ENCODE measurements at regions not wholly inside any gene's neighbourhood (a gene's known extent, or its start where the extent isn't known, plus 50 kb on each side); places are given as distances from the start of the nearest gene placed in this dataset.

DNA sequence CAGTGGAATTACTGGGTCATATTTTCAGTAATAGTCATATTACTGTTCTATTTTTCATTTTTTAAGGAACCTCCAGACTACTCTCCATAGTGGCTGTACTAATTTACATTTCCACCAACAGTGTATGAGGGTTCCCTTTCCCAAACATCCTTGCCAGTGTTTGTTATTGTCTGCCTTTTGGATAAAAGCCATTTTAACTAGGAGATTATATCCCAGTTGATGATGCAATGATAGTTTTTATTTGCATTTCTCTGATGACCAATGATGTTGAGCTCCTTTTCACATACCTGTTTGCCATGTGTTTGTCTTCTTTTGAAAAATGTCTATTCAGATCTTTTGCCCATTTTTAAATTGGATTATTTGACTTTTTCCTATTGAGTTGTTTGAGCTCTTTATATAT is 410.8 kb downstream of the TTLL7 start:
- H3K4me3 Mint-ChIP-seq, result no peak overlapping the region
- H3K27ac Mint-ChIP-seq, result no peak overlapping the region
- intact Hi-C loops (cut with DNase I, micrococcal nuclease), result no loop called here
- POLR2A ChIA-PET, result no interaction called here
- H3K36me3 Mint-ChIP-seq (ENCODE audit: low read depth), result no peaks in the 10 kb centered on the region
- peaks cover 20% of the 10 kb centered on the region for H3K4me1 Mint-ChIP-seq (ENCODE audit: low read depth)
- DNase-seq, result no peak
- CTCF ChIA-PET, result no interaction called here
- H3K27ac ChIP-seq (ENCODE audit: low read depth in 1 of 2, low read length in 2 of 2), result no peak overlapping the region
- peaks cover 6% of the 10 kb centered on the region for H3K4me1 ChIP-seq (ENCODE audit: insufficient read depth, low read length)
- no peaks in the 10 kb centered on the region for H3K27me3 Mint-ChIP-seq
- H3K36me3 ChIP-seq (ENCODE audit: insufficient read depth, low read length), result no peaks in the 10 kb centered on the region
- no peaks in the 10 kb centered on the region for H3K9me3 Mint-ChIP-seq
- TF ChIP-seq, protein P1, sequence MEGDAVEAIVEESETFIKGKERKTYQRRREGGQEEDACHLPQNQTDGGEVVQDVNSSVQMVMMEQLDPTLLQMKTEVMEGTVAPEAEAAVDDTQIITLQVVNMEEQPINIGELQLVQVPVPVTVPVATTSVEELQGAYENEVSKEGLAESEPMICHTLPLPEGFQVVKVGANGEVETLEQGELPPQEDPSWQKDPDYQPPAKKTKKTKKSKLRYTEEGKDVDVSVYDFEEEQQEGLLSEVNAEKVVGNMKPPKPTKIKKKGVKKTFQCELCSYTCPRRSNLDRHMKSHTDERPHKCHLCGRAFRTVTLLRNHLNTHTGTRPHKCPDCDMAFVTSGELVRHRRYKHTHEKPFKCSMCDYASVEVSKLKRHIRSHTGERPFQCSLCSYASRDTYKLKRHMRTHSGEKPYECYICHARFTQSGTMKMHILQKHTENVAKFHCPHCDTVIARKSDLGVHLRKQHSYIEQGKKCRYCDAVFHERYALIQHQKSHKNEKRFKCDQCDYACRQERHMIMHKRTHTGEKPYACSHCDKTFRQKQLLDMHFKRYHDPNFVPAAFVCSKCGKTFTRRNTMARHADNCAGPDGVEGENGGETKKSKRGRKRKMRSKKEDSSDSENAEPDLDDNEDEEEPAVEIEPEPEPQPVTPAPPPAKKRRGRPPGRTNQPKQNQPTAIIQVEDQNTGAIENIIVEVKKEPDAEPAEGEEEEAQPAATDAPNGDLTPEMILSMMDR (IDR thresholded peaks at IDR 0.05), result no peak
- H3K9me3 ChIP-seq (ENCODE audit: control insufficient read depth in 1 of 2, insufficient read depth in 1 of 2, low read length in 2 of 2), result peaks cover 0 to 6% of the 10 kb centered on the region in 2 experiments
- H3K4me3 ChIP-seq (ENCODE audit: low read length), result no peak overlapping the region
- no peaks in the 10 kb centered on the region for H3K27me3 ChIP-seq (ENCODE audit: control insufficient read depth in 1 of 2, insufficient read depth in 2 of 2, low read length in 2 of 2)
- ATAC-seq (ENCODE audit: poor library complexity), result no peak

GRCh38 chr1:83583351-83584014 is 415.4 kb downstream of the TTLL7 start:
- intact Hi-C loops (cut with DNase I, micrococcal nuclease), result no loop called here
- H3K36me3 Mint-ChIP-seq (ENCODE audit: low read depth), result no peaks in the 10 kb centered on the region
- H3K4me1 Mint-ChIP-seq (ENCODE audit: low read depth), result peaks cover 4% of the 10 kb centered on the region
- H3K27ac Mint-ChIP-seq, result no peak overlapping the region
- H3K9me3 Mint-ChIP-seq, result no peaks in the 10 kb centered on the region
- DNase-seq, result peak in 12 of 14 experiments; percentile 6 to 60 (median 24)
- no peak overlapping the region for H3K27ac ChIP-seq (ENCODE audit: low read depth in 1 of 2, low read length in 2 of 2)
- ATAC-seq (ENCODE audit: poor library complexity), result no peak
- no peak overlapping the region for H3K4me3 ChIP-seq (ENCODE audit: low read length)
- H3K4me1 ChIP-seq (ENCODE audit: insufficient read depth, low read length), result peaks cover 7% of the 10 kb centered on the region
- TF ChIP-seq, protein P1 (IDR thresholded peaks at IDR 0.05), result peak; percentile 35
- POLR2A ChIA-PET, result no interaction called here
- no peaks in the 10 kb centered on the region for H3K36me3 ChIP-seq (ENCODE audit: insufficient read depth, low read length)
- no peaks in the 10 kb centered on the region for H3K27me3 ChIP-seq (ENCODE audit: control insufficient read depth in 1 of 2, insufficient read depth in 2 of 2, low read length in 2 of 2)
- no peaks in the 10 kb centered on the region for H3K27me3 Mint-ChIP-seq
- H3K9me3 ChIP-seq (ENCODE audit: control insufficient read depth in 1 of 2, insufficient read depth in 1 of 2, low read length in 2 of 2), result peaks cover 0 to 14% of the 10 kb centered on the region in 2 experiments
- CTCF ChIA-PET, result interaction anchor here (0.7 kb wide), 1 partner anchor 10 kb away, joined by 3 read pairs; no protein-coding TSS in a partner anchor
- no peak overlapping the region for H3K4me3 Mint-ChIP-seq

DNA sequence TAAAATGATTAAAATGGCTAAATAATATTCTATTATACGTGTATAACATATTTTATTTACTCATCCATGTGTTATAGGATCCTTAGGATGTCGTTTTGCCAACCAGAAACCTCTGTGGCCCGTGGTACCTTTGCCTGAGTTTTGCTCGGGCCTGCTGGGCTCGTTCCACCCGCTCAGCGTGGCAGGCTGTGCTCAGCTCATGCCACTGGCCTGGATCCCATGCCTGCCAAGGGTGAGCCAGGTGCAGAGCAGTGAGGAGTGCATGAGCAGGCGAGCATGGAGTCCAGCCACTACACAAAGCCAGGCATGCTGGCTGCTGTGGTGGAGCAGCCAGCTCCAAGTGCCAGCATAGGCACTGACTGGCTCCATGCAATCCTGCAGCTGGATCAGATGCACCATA is 417.2 kb downstream of the TTLL7 start:
- no peaks in the 10 kb centered on the region for H3K27me3 Mint-ChIP-seq
- H3K27ac ChIP-seq (ENCODE audit: low read depth in 1 of 2, low read length in 2 of 2), result no peak overlapping the region
- TF ChIP-seq, protein P1 (IDR thresholded peaks at IDR 0.05), result no peak
- intact Hi-C loops (cut with DNase I, micrococcal nuclease), result no loop called here
- H3K9me3 ChIP-seq (ENCODE audit: control insufficient read depth in 1 of 2, insufficient read depth in 1 of 2, low read length in 2 of 2), result peaks cover 0 to 14% of the 10 kb centered on the region in 2 experiments
- ATAC-seq (ENCODE audit: poor library complexity) (no peak), DNase-seq (no peak)
- no peaks in the 10 kb centered on the region for H3K27me3 ChIP-seq (ENCODE audit: control insufficient read depth in 1 of 2, insufficient read depth in 2 of 2, low read length in 2 of 2)
- ChIA-PET CTCF (no interaction called here), POLR2A (interaction anchor here (0.9 kb wide), 1 partner anchor 73 kb away, joined by 3 read pairs; no protein-coding TSS in a partner anchor)
- H3K36me3 ChIP-seq (ENCODE audit: insufficient read depth, low read length), result no peaks in the 10 kb centered on the region
- H3K9me3 Mint-ChIP-seq, result no peaks in the 10 kb centered on the region
- H3K27ac Mint-ChIP-seq, result no peak overlapping the region
- peaks cover 4% of the 10 kb centered on the region for H3K4me1 Mint-ChIP-seq (ENCODE audit: low read depth)
- H3K36me3 Mint-ChIP-seq (ENCODE audit: low read depth), result no peaks in the 10 kb centered on the region
- no peak overlapping the region for H3K4me3 ChIP-seq (ENCODE audit: low read length)
- peaks cover 7% of the 10 kb centered on the region for H3K4me1 ChIP-seq (ENCODE audit: insufficient read depth, low read length)
- H3K4me3 Mint-ChIP-seq, result no peak overlapping the region
